ENCODE measurements at regions not wholly inside any gene's neighbourhood (a gene's known extent, or its start where the extent isn't known, plus 50 kb on each side); places are given as distances from the start of the nearest gene placed in this dataset.

GRCh38 chr2:14684516-14684915 is 52.0 kb downstream of the LRATD1 start:
- no peak overlapping the region for H2AFZ ChIP-seq (ENCODE audit: control insufficient read depth, low read depth, low read length)
- no peak overlapping the region for H3K4me3 ChIP-seq
- ATAC-seq: no peak
- CTCF ChIA-PET: interaction anchor here (0.6 kb wide), 1 partner anchor 135 kb away, joined by 3 read pairs; no protein-coding TSS in a partner anchor
- no peak overlapping the region for H3K27ac ChIP-seq (ENCODE audit: control insufficient read depth, insufficient read depth)
- no peak overlapping the region for H3K9ac ChIP-seq (ENCODE audit: control insufficient read depth, insufficient read depth, low read length)
- H3K36me3 ChIP-seq (ENCODE audit: control insufficient read depth in 2 of 2, insufficient read depth in 2 of 2, low read length in 1 of 2): no peaks in the 10 kb centered on the region
- H3K27me3 ChIP-seq (replicated peaks in 1 of 2; ENCODE audit: control insufficient read depth in 2 of 2, insufficient read depth in 2 of 2, low read length in 1 of 2): no peaks in the 10 kb centered on the region
- POLR2A ChIA-PET: no interaction called here
- no peaks in the 10 kb centered on the region for H4K20me1 ChIP-seq (ENCODE audit: control insufficient read depth, insufficient read depth)
- H3K79me2 ChIP-seq (ENCODE audit: control insufficient read depth, insufficient read depth, low read length): no peaks in the 10 kb centered on the region
- no peaks in the 10 kb centered on the region for H3K4me1 ChIP-seq (ENCODE audit: control insufficient read depth, insufficient read depth, low read length)
- FAIRE-seq: no peak
- in situ Hi-C loops (cut with MboI) (no loop called here), intact Hi-C loops (cut with micrococcal nuclease; ENCODE audit: unreplicated experiment) (no loop called here)
- SMC1A ChIA-PET (ENCODE audit: uncharacterized antibody, unreplicated experiment): interaction anchor here (0.6 to 1.3 kb wide), 2 partner anchors 11 to 41 kb away, joined by 3 read pairs; no protein-coding TSS in a partner anchor
- TF ChIP-seq NRF1 (conservative IDR thresholded peaks at IDR 0.05; ENCODE audit: low read depth, low read length): no peak
- TF ChIP-seq, protein P1, sequence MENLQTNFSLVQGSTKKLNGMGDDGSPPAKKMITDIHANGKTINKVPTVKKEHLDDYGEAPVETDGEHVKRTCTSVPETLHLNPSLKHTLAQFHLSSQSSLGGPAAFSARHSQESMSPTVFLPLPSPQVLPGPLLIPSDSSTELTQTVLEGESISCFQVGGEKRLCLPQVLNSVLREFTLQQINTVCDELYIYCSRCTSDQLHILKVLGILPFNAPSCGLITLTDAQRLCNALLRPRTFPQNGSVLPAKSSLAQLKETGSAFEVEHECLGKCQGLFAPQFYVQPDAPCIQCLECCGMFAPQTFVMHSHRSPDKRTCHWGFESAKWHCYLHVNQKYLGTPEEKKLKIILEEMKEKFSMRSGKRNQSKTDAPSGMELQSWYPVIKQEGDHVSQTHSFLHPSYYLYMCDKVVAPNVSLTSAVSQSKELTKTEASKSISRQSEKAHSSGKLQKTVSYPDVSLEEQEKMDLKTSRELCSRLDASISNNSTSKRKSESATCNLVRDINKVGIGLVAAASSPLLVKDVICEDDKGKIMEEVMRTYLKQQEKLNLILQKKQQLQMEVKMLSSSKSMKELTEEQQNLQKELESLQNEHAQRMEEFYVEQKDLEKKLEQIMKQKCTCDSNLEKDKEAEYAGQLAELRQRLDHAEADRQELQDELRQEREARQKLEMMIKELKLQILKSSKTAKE (IDR thresholded peaks at IDR 0.05; ENCODE audit: low read depth, poor library complexity, severe bottlenecking): no peak
- TF ChIP-seq, protein P2, sequence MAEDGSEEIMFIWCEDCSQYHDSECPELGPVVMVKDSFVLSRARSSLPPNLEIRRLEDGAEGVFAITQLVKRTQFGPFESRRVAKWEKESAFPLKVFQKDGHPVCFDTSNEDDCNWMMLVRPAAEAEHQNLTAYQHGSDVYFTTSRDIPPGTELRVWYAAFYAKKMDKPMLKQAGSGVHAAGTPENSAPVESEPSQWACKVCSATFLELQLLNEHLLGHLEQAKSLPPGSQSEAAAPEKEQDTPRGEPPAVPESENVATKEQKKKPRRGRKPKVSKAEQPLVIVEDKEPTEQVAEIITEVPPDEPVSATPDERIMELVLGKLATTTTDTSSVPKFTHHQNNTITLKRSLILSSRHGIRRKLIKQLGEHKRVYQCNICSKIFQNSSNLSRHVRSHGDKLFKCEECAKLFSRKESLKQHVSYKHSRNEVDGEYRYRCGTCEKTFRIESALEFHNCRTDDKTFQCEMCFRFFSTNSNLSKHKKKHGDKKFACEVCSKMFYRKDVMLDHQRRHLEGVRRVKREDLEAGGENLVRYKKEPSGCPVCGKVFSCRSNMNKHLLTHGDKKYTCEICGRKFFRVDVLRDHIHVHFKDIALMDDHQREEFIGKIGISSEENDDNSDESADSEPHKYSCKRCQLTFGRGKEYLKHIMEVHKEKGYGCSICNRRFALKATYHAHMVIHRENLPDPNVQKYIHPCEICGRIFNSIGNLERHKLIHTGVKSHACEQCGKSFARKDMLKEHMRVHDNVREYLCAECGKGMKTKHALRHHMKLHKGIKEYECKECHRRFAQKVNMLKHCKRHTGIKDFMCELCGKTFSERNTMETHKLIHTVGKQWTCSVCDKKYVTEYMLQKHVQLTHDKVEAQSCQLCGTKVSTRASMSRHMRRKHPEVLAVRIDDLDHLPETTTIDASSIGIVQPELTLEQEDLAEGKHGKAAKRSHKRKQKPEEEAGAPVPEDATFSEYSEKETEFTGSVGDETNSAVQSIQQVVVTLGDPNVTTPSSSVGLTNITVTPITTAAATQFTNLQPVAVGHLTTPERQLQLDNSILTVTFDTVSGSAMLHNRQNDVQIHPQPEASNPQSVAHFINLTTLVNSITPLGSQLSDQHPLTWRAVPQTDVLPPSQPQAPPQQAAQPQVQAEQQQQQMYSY (CRISPR knock-in tag; IDR thresholded peaks at IDR 0.05): no peak
- WGBS (ENCODE audit: insufficient coverage, insufficient replicate concordance, low lambda C conversion rate, missing lambda C conversion rate): 10% methylated on average over 3 of the region's 3 CpGs
- no TSS peak for BruUV-seq (replicated peaks)
- no peak overlapping the region for H3K4me2 ChIP-seq (ENCODE audit: control insufficient read depth, insufficient read depth)
- no peaks in the 10 kb centered on the region for H3K9me3 ChIP-seq (replicated peaks; ENCODE audit: control insufficient read depth, insufficient read depth, low read length)
- no peak for DNase-seq (ENCODE audit: low read depth, low spot score)
- RAD21 ChIA-PET (ENCODE audit: unreplicated experiment): no interaction called here

Measured in GM12878 (cell line).